OCI-LY7 (cell line): ENCODE measurements at regions not wholly inside any gene's neighbourhood (a gene's known extent, or its start where the extent isn't known, plus 50 kb on each side); places are given as distances from the start of the nearest gene placed in this dataset.

Experiments used
- EZH2phosphoT487 ChIP-seq: fragments of 200-600 bp; sonication (generic); IDR thresholded peaks from 2 replicates; pipeline ENCODE4 v1.6.1; 2018; ENCODE audit warnings: low read depth, borderline replicate concordance, mild to moderate bottlenecking, mixed run types, antibody characterized with exemption, low read length, moderate library complexity, mixed read lengths
- TF ChIP-seq, protein P1 (sequence below): fragments of 200-600 bp; sonication (generic); conservative IDR thresholded peaks from 2 replicates; pipeline ENCODE4 v1.5.1; 2014; ENCODE audit warnings: mild to moderate bottlenecking, antibody characterized with exemption, low read length, moderate library complexity, mixed read lengths

DNA sequence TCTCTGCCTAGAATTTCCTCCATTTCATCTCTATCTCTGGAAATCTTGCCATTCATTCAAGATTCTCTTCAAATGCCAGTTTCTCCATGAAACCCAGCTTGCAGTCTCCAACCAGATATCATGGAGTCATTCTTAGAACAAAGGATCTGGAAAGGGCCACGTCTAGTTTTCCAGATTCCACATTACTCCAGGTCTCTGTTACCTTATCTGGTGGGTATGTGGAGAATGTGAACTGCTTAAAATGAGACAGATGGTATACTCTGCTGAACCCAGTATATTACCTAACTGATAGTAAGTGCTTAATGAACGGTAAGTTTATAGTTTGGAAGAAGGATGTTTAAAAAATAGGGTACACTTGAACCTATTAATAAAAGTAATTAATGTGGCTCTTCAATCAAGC is 52.3 kb upstream of the ZSWIM6 start:
- TF ChIP-seq, protein P1, sequence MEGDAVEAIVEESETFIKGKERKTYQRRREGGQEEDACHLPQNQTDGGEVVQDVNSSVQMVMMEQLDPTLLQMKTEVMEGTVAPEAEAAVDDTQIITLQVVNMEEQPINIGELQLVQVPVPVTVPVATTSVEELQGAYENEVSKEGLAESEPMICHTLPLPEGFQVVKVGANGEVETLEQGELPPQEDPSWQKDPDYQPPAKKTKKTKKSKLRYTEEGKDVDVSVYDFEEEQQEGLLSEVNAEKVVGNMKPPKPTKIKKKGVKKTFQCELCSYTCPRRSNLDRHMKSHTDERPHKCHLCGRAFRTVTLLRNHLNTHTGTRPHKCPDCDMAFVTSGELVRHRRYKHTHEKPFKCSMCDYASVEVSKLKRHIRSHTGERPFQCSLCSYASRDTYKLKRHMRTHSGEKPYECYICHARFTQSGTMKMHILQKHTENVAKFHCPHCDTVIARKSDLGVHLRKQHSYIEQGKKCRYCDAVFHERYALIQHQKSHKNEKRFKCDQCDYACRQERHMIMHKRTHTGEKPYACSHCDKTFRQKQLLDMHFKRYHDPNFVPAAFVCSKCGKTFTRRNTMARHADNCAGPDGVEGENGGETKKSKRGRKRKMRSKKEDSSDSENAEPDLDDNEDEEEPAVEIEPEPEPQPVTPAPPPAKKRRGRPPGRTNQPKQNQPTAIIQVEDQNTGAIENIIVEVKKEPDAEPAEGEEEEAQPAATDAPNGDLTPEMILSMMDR = no peak
- TF ChIP-seq EZH2phosphoT487 = no peak
